HG03571 (cell line): ENCODE measurements at regions not wholly inside any gene's neighbourhood (a gene's known extent, or its start where the extent isn't known, plus 50 kb on each side); places are given as distances from the start of the nearest gene placed in this dataset.
"Not testable (repeated sequence)": the region's sequence is repeated elsewhere in the genome, so short reads cannot be mapped to it uniquely, and the experiment has no call there.

ENCODE experiments used
- ATAC-seq: cut with Tn5 transposase; IDR thresholded peaks from one replicate; pipeline ENCODE4 v1.9.1; 2021; ENCODE audit not compliant: unreplicated experiment

- ATAC-seq = no peak
Measured at GRCh38 chr4:126991965-126992364, 640.8 kb upstream of the INTU start.

- ATAC-seq = no peak
Measured at GRCh38 chr4:126992910-126993309, 639.8 kb upstream of the INTU start.

GRCh38 chr4:126993351-126993750 is 639.4 kb upstream of the INTU start:
- ATAC-seq = no peak

GRCh38 chr4:126995235-126995634 is 637.5 kb upstream of the INTU start:
- ATAC-seq = no peak

- ATAC-seq = no peak
Measured at GRCh38 chr4:127000110-127000509, 632.6 kb upstream of the INTU start.

- no peak for ATAC-seq
Measured at GRCh38 chr4:127000846-127001245, 631.9 kb upstream of the INTU start.

GRCh38 chr4:127001933-127002332 is 630.8 kb upstream of the INTU start:
- ATAC-seq = no peak

- ATAC-seq = no peak
Measured at GRCh38 chr4:127006446-127006877, 626.3 kb upstream of the INTU start.

- ATAC-seq = no peak
Measured at GRCh38 chr4:127007305-127007704, 625.5 kb upstream of the INTU start.

- ATAC-seq = no peak
Measured at GRCh38 chr4:127012549-127012948, 620.2 kb upstream of the INTU start.

GRCh38 chr4:127015667-127016117 is 617.1 kb upstream of the INTU start:
- no peak for ATAC-seq

GRCh38 chr4:127018381-127018780 is 614.4 kb upstream of the INTU start:
- ATAC-seq = no peak

- not testable (repeated sequence) for ATAC-seq
Measured at GRCh38 chr4:127020831-127021230, 611.9 kb upstream of the INTU start.

GRCh38 chr4:127036296-127036695 is 596.5 kb upstream of the INTU start:
- no peak for ATAC-seq

- no peak for ATAC-seq
Measured at GRCh38 chr4:127045861-127046260, 586.9 kb upstream of the INTU start.

GRCh38 chr4:127047930-127048329 is 584.8 kb upstream of the INTU start:
- ATAC-seq = no peak

GRCh38 chr4:127048376-127049044 is 584.2 kb upstream of the INTU start:
- no peak for ATAC-seq

- no peak for ATAC-seq
Measured at GRCh38 chr4:127049526-127049925, 583.2 kb upstream of the INTU start.

GRCh38 chr4:127052742-127053141 is 580.0 kb upstream of the INTU start:
- no peak for ATAC-seq

GRCh38 chr4:127055357-127055756 is 577.4 kb upstream of the INTU start:
- no peak for ATAC-seq

GRCh38 chr4:127069675-127070074 is 563.1 kb upstream of the INTU start:
- ATAC-seq = no peak

GRCh38 chr4:127071443-127071842 is 561.3 kb upstream of the INTU start:
- ATAC-seq = no peak

GRCh38 chr4:127080141-127080540 is 552.6 kb upstream of the INTU start:
- ATAC-seq = no peak
